Stimulated activated CD4-positive, alpha-beta T cell treated with anti-CD3 and anti-CD28 coated beads, Interleukin-15, amount 100 ng/mL, for 1 hour (primary cell): ENCODE measurements at regions not wholly inside any gene's neighbourhood (a gene's known extent, or its start where the extent isn't known, plus 50 kb on each side); places are given as distances from the start of the nearest gene placed in this dataset.
"Not testable (repeated sequence)": the region's sequence is repeated elsewhere in the genome, so short reads cannot be mapped to it uniquely, and the experiment has no call there.

Experiments
- DNase-seq, 2 donors: peaks; one replicate each; pipeline ENCODE4 v3.0.0-alpha.2; 2020; ENCODE audit warnings: low read depth in 1 of 2, low spot score in 1 of 2

DNA sequence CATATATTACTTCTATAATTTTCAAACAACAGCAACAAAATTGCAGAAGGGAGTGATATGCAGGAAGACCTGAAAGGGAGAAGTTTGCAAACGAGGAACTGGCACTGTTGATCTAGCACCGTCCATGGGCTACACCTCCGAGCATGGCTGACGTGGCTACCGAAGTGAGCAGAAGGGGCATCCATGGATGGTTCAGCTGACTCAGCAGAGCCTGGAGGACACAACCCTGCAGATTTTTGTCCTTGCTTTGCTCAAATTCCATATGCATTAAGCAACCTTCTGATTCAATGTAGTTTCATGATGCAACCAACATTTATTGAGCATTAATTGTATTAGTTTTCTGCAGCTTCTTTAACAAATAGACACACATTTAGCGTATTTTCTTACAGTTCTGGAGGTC, 191.2 kb downstream of the C1orf94 start:
- no peak for DNase-seq

DNA sequence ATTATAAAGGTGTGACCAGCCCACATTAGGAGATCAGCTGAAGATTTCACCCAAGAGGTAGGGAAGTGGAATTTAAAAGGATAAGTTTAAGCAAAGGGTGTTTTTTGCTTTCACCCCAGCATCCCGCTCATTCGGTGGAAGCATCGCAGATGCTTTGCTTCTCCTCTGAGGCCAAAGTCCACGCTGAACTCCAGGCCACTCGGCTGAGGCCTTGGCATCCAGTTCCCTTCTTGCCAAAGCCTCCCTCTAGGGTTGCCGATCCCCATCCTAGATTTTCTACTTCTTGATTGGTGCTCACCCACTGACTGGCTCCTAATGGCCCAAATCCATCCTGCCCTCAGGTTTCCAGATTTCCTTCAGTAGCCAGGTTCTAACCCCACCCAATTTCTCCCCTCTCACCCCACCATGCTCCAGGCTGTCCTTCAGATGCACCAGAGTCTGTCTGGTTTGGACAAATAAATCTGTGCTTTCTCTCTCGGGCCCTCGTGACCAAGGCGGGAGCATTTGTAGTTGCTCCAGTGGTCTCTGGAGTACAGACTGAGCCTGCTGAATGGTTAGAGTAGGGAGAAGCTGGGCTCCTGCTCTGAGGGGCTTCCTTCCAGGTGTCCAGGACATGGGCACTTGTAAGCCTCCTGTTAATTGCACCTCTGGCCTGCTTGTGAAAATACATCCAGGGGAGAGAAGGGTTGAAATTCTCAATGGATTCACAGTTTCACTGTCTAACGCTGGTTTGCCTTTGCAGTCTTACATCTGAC, 193.2 kb downstream of the C1orf94 start:
- no peak for DNase-seq

GRCh38 chr1:34370748-34371147, 194.0 kb downstream of the C1orf94 start:
- no peak for DNase-seq

GRCh38 chr1:34371179-34371578, 194.5 kb downstream of the C1orf94 start:
- DNase-seq = not testable (repeated sequence)

DNA sequence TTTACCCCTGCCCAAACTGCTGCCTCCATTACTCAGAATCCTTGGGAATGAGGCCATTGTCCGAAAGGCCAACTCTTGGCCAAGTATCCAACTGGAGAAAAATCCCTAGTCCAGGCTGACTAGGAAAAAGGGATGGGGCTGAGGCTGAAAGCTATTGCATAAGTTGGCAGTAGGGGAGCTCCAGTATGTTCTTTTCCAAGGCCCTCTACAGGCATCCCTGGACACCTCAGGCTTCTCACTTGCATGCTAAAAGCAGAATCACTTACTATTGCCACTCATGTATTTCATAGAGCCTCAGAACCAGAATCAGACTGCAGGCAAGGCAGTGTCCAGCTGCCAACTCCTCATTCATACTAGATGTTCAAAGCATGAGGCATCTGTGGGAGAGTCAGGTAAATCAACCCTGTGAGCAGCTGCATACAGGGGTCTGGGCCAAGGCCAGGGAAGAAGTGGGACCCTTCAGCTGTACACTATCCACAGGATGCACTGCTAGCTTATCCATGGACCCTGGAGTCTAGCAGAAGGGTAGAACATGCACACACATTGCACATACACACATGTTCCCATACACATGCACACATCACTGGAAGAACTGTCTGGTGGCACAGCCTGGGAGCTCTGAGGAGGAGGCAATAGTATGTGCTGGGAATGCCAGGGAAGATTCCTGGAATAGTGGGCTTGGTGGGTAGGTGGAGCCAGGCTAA, 195.3 kb downstream of the C1orf94 start:
- DNase-seq = no peak

DNA sequence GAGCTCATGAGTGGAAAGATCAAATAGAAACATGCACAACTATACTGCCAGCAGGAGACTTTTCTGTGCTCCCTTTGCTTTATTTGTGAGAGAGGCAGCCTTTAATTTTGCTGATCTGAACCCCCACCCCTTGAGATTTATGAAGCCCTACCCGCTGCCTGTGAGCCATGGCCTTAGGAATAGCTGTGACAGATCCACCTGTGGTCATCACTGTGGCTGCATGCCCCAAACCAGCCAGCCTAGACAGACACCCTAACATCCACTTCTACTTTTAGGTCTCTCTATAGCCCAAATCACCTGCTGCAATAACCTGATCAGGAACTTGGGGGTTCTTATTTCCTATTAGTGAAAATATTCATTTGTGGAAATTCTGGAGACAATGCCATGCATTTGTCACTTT, 196.2 kb downstream of the C1orf94 start:
- no peak for DNase-seq

DNA sequence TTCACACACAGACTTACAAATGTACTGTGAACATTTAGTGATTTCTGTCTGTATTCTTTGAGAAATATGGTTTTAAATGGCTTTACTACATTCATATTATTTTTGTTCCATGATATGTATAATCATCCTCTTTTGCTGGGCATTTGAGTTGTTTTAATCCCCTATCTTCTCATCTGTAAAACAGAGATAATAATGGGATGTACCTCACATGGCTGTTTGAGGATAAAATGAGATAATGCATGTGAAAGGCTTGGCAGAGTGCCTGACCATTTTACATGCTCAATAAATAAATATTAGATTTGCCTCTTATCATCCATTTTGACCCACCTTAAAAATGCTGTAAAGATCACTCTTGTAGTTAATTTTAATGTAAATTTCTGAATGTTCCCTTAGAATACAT, 197.2 kb downstream of the C1orf94 start:
- no peak for DNase-seq

- DNase-seq = no peak
Measured at GRCh38 chr1:34376531-34376930, 199.8 kb downstream of the C1orf94 start.

DNA sequence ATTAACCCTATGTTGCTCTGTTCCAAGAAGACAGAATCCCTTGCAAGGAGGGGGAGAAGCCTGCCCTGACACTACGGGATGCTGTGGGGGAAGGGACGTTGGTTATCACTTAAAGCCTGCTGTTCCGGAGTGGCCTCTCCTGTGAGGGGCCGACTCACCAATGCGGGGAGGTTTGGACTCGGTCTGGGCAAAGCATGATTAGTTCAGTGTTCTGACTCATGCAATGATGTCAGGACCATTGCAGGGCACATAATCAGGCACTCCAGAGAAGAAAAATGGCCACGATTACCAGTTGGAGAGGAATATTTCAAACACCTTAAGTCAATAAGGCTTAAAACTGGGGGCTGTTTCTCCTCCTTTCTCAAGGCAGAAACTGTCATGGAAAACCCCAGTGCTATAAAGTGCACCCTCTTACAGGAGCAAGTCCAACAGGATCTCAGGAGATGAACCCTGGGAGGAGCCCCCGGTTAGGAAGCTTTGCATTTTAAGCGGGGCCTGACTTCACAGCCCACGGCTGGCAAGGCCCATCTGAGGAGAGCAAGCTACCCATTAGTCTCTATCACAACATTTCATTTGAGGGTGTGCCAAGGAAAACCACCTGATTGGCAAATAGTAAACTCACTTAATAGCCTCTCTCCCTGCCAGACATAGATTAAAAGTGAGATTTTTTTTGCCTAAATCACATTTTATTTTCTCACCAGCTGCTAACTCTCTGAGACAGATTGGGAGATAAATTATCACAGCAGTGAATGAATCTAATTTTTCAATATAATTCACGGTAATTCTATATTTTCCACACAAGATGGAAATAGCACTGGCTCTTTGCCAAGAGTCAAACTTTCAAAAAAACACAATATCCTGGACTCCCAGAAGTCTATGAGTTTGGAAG, 202.5 kb downstream of the C1orf94 start:
- DNase-seq = no peak

DNA sequence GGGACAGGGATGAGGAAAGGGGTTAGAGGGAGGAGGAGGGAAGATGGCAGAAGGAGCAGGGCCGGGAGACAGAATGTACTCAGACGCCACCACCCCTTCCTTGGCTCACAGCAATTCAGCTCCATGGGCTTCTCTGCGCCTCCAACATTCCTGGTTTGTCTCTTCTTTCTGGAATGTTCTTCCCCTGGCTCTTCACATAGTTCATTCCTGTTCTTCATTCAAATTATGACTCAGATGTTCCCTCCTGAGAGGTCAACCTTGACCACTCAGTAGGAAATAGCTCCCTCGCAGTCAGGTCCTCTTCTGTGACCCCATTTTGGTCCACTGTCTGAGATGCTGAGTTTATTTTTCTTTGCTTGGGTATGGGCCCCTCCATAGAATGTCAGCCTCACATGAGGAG, 203.2 kb downstream of the C1orf94 start:
- DNase-seq = no peak

DNA sequence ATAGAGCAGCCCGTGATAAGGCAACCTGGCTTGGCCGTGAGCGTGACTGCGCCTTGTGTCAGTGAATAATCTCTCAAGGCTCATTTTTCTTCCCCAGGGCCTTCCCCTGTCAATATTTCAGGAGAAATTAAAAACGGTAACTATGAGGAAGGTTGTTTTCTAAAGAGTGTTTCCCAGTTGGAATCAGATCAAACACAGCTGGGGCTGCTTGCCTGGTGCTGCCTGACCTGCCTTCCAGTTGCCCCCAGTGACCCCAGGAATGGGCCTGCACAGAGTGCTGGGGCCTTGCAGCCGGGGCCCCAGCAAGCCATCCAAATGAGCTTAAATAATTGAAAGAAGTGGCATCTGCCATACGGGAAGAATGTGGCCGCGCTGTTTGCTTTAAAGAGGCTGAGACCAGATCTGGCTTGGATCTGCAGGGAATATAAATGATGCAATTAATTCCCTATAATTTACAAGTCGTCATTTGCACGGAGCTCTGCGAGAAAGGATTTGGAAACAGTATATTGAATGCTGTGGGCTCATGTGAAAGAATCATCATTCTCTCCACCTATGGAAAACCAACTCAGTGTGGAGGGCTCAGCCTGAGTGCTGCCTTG, 203.9 kb downstream of the C1orf94 start:
- no peak for DNase-seq

GRCh38 chr1:34389974-34390373, 213.3 kb downstream of the C1orf94 start:
- no peak for DNase-seq

GRCh38 chr1:34396042-34396441, 219.3 kb downstream of the C1orf94 start:
- DNase-seq = no peak

- DNase-seq = no peak
Measured at GRCh38 chr1:34398241-34398915, 221.7 kb downstream of the C1orf94 start.

DNA sequence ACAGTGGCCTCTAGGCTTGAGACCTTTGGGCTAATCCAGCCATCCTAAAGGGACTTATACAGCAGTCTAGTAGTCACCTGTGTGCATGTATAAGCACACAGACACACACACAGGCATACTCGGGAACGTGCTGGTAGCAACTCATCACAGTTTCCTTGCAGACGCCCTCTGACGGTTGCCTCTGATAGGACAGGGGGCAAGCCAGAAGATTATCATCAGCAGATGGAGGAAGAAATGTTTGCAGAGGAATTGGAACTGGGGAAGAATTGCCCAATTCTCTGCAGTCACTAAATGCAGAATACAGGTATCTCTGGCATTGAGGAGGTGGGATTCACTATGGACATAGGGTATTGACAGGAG, 222.2 kb downstream of the C1orf94 start:
- no peak for DNase-seq

GRCh38 chr1:34400675-34401074, 224.0 kb downstream of the C1orf94 start:
- no peak for DNase-seq

DNA sequence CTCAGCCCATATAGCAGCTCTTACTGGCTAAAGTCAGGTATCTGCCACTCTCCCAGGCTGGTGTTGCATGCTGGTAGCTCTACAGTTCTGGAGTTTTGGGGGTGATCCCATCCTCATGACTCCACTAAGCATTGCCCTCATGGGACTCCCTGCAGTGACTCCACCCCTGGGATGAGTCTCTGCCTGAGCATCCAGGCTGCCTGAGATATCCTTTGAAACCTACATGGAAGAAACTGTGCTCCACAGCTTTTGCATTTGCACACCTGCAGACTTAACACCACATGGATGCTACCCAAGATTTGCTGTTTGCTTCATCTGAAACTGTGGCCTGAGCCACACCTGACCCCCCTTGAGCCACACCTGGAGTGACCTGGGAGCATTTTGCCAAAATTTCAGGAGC, 226.4 kb downstream of the C1orf94 start:
- DNase-seq = no peak

DNA sequence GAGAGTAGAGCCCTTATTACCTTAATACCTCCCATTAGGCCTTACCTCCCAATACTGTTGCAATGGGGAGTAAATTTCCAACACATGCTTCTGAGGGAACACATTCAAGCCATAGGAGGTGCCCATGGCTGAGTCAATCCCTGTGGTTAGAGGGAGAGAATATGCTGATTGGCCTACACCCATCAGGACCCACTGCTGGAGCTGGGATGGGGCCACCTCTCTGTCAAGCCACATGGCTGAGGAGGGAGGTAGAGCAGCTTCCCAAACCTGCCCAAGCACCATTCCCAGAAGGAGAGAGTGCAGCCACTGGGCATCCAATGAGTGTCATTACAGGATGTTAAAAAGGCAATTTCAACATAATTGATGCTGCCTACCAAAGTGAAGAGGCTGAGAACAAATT, 228.1 kb downstream of the C1orf94 start:
- no peak for DNase-seq

GRCh38 chr1:34405266-34405959, 228.7 kb downstream of the C1orf94 start:
- no peak for DNase-seq

- no peak for DNase-seq
Measured at GRCh38 chr1:34406377-34406776, 229.7 kb downstream of the C1orf94 start.
